HFF-Myc (cell line): ENCODE measurements at regions not wholly inside any gene's neighbourhood (a gene's known extent, or its start where the extent isn't known, plus 50 kb on each side); places are given as distances from the start of the nearest gene placed in this dataset.
A peak's percentile ranks its signal among the peaks of the same experiment; 100 is the strongest.

Source experiments
- DNase-seq: peaks from one replicate; pipeline ENCODE4 v3.0.0-alpha.2; 2011; ENCODE audit warnings: low read depth; ENCODE audit errors: extremely low read depth
- H3K4me3 ChIP-seq: replicated peaks from 2 replicates; pipeline ENCODE4 v1.5.1; 2011; ENCODE audit warnings: low read depth, mild to moderate bottlenecking, control low read depth, low read length
- TF ChIP-seq, protein P1 (sequence below): IDR thresholded peaks from 2 replicates; pipeline ENCODE4 v1.5.1; 2012; ENCODE audit warnings: mild to moderate bottlenecking, low read depth, low read length, control low read depth; ENCODE audit errors: missing control alignments

DNA sequence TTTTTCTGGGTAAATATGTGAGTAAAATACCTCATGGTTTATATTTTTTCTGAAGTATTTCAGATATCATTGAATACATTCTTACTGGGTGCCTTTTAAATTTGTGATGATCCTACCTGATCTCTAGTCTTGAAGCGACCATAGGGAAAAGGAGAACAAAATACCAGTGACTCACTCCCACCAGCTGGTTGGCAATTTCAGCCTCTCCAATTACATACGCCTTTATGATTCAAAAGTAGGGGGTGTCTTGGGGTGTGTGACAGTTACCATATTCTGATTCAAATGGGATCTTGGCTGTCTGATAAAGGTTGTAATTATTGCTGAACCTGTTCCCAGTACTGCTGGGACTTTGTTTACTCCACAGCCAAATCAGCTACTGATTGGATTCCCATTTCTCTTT is 175.9 kb upstream of the NXPH2 start:
- TF ChIP-seq, protein P1, sequence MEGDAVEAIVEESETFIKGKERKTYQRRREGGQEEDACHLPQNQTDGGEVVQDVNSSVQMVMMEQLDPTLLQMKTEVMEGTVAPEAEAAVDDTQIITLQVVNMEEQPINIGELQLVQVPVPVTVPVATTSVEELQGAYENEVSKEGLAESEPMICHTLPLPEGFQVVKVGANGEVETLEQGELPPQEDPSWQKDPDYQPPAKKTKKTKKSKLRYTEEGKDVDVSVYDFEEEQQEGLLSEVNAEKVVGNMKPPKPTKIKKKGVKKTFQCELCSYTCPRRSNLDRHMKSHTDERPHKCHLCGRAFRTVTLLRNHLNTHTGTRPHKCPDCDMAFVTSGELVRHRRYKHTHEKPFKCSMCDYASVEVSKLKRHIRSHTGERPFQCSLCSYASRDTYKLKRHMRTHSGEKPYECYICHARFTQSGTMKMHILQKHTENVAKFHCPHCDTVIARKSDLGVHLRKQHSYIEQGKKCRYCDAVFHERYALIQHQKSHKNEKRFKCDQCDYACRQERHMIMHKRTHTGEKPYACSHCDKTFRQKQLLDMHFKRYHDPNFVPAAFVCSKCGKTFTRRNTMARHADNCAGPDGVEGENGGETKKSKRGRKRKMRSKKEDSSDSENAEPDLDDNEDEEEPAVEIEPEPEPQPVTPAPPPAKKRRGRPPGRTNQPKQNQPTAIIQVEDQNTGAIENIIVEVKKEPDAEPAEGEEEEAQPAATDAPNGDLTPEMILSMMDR = no peak
- H3K4me3 ChIP-seq = no peak overlapping the region
- no peak for DNase-seq

- TF ChIP-seq, protein P1 = no peak
- DNase-seq = no peak
- H3K4me3 ChIP-seq = no peak overlapping the region
Observed at GRCh38 chr2:138950486-138950885, 170.3 kb upstream of the NXPH2 start.

GRCh38 chr2:138949517-138949916 is 169.3 kb upstream of the NXPH2 start:
- no peak overlapping the region for H3K4me3 ChIP-seq
- DNase-seq = no peak
- TF ChIP-seq, protein P1 = no peak

DNA sequence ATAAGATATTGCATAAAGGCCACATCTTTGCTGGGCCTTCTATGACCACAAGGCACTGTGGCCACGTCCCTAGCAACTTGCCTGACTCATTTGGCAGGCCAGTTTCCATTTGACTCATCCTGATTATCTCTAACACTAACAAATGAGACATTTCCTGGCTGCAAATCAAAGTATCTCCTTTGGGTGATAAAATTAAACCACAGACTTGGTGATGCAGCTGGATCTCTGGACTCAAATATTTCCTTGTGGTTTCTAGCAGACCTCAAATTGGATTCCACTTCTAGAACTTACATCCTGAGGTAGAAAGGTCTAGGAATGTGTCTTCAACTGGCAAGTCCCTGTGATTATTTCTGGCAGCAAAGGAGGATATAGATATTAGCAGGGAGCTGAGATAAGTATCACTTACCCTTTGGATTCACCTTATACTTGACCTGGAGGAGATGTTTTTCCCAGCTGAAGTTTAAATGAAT is 167.9 kb upstream of the NXPH2 start:
- DNase-seq = peak; percentile 10
- no peak overlapping the region for H3K4me3 ChIP-seq
- TF ChIP-seq, protein P1 = no peak

GRCh38 chr2:138943470-138943869 is 163.3 kb upstream of the NXPH2 start:
- H3K4me3 ChIP-seq = no peak overlapping the region
- DNase-seq = no peak
- TF ChIP-seq, protein P1 = no peak

DNA sequence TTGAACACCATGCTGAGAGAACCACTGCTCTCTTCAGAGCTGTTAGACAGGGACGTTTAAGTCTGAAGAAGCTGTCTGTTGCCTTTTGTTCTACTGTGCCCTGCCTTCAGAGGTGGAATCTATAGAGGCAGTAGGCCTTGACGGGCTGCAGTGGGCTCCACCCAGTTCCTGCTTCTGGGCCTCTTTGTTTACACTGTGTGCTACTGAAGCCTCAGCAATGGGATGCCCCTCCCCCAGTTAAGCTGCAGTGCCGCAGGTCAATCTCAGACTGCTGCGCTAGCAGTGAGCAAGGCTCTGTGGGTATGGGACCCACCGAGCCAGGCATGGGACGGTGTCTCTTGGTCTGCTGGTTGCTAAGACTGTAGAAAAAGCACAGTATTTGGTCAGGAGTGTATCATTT is 162.3 kb upstream of the NXPH2 start:
- no peak for DNase-seq
- no peak overlapping the region for H3K4me3 ChIP-seq
- TF ChIP-seq, protein P1 = no peak
